Esophagus muscularis mucosa (tissue), 4 donors: ENCODE measurements at regions not wholly inside any gene's neighbourhood (a gene's known extent, or its start where the extent isn't known, plus 50 kb on each side); places are given as distances from the start of the nearest gene placed in this dataset.

Experiments
- CTCF ChIP-seq, 3 experiments: fragments of 200-600 bp in 2 of 3; fragments of 450-650 bp in 1 of 3; sonication (generic) in 2 of 3; IDR thresholded peaks; one replicate each; pipeline ENCODE4 v1.5.1; 2017 to 2019; ENCODE audit warnings: antibody characterized with exemption in 3 of 3, mild to moderate bottlenecking in 2 of 3, moderate library complexity in 1 of 3
- EP300 ChIP-seq: sonication (generic); formaldehyde crosslinking; IDR thresholded peaks from one replicate; pipeline ENCODE4 v1.6.1; 2017; ENCODE audit warnings: antibody characterized with exemption
- POLR2A ChIP-seq: fragments of 450-650 bp; IDR thresholded peaks from one replicate; pipeline ENCODE4 v1.6.1; 2017; ENCODE audit warnings: antibody characterized with exemption, moderate library complexity, mild to moderate bottlenecking, low read depth
- POLR2AphosphoS5 ChIP-seq, 2 donors: sonication (generic); formaldehyde crosslinking; IDR thresholded peaks; one replicate each; pipeline ENCODE4 v1.6.1; 2017; ENCODE audit warnings: antibody characterized with exemption in 2 of 2

GRCh38 chr4:157896726-157897125 lies 276.1 kb downstream of the GASK1B start:
- TF ChIP-seq EP300 (no peak), CTCF (IDR thresholded peaks at IDR 0.05) (no peak), POLR2A (no peak), POLR2AphosphoS5 (IDR thresholded peaks at IDR 0.05) (no peak)
